ENCODE measurements at regions not wholly inside any gene's neighbourhood (a gene's known extent, or its start where the extent isn't known, plus 50 kb on each side); places are given as distances from the start of the nearest gene placed in this dataset.

- Histone ChIP-seq H2BK15ac (ENCODE audit: low read length) (no peak overlapping the region), H3K36me3 (replicated peaks in 1 of 2; ENCODE audit: control insufficient read depth in 2 of 2, insufficient read depth in 2 of 2, low read length in 2 of 2) (no peaks in the 10 kb centered on the region), H3K14ac (ENCODE audit: low read length) (no peak overlapping the region), H3K9ac (ENCODE audit: low read depth, low read length, poor library complexity) (peak overlapping the region; percentile 66), H4K8ac (ENCODE audit: low read depth, low read length) (no peak overlapping the region), H2BK12ac (ENCODE audit: low read length) (no peak overlapping the region), H3K4me3 (ENCODE audit: low read length in 2 of 2) (peak overlapping the region; percentile 43 to 80), H4K91ac (ENCODE audit: low read depth, low read length, poor library complexity) (no peak overlapping the region), H3K4ac (ENCODE audit: low read length) (no peak overlapping the region), H3K4me1 (ENCODE audit: control insufficient read depth in 2 of 2, insufficient read depth in 1 of 2, low read depth in 1 of 2, low read length in 2 of 2) (peaks cover 0 to 5% of the 10 kb centered on the region in 2 donors), H3K27me3 (ENCODE audit: control insufficient read depth in 3 of 3, insufficient read depth in 3 of 3, low read depth in 1 of 3, low read length in 3 of 3) (peaks cover 0 to 96% (median 23%) of the 10 kb centered on the region in 3 experiments), H2BK5ac (ENCODE audit: low read length) (no peak overlapping the region), H3K27ac (replicated peaks; ENCODE audit: low read length) (no peak overlapping the region), H3K23ac (ENCODE audit: low read depth, low read length, poor library complexity) (peak overlapping the region; percentile 94), H3K18ac (ENCODE audit: low read length) (peak overlapping the region; percentile 80), H3K79me1 (ENCODE audit: low read depth, low read length) (no peaks in the 10 kb centered on the region), H2AK5ac (ENCODE audit: low read depth, low read length) (no peak overlapping the region), H3K4me2 (ENCODE audit: insufficient read depth, low read length, poor library complexity, severe bottlenecking) (peak overlapping the region; percentile 96), H3K9me3 (replicated peaks in 1 of 2; ENCODE audit: control insufficient read depth in 2 of 2, insufficient read depth in 1 of 2, low read depth in 1 of 2, low read length in 2 of 2) (no peaks in the 10 kb centered on the region), H2AFZ (ENCODE audit: low read length) (peak overlapping the region; percentile 95), H2BK120ac (ENCODE audit: low read depth, low read length) (no peak overlapping the region)
- no CpG with 5 or more reads among the region's 75 CpGs for whole genome bisulfite sequencing, 2 donors (ENCODE audit: extremely low coverage in 2 of 2, insufficient read length in 2 of 2, insufficient replicate concordance in 1 of 2)
- DNase-seq (ENCODE audit: low spot score) = peak; percentile 52
Measured at GRCh38 chr3:28575746-28576613, 227.4 kb upstream of the AZI2 start.

GRCh38 chr3:28576614-28577200 lies 228.1 kb upstream of the AZI2 start:
- Histone ChIP-seq H3K23ac (ENCODE audit: low read depth, low read length, poor library complexity) (no peak overlapping the region), H2BK12ac (ENCODE audit: low read length) (no peak overlapping the region), H3K9me3 (replicated peaks in 1 of 2; ENCODE audit: control insufficient read depth in 2 of 2, insufficient read depth in 1 of 2, low read depth in 1 of 2, low read length in 2 of 2) (no peaks in the 10 kb centered on the region), H4K91ac (ENCODE audit: low read depth, low read length, poor library complexity) (no peak overlapping the region), H2BK15ac (ENCODE audit: low read length) (no peak overlapping the region), H3K36me3 (replicated peaks in 1 of 2; ENCODE audit: control insufficient read depth in 2 of 2, insufficient read depth in 2 of 2, low read length in 2 of 2) (no peaks in the 10 kb centered on the region), H3K4me1 (ENCODE audit: control insufficient read depth in 2 of 2, insufficient read depth in 1 of 2, low read depth in 1 of 2, low read length in 2 of 2) (peaks cover 0 to 5% of the 10 kb centered on the region in 2 donors), H3K4me2 (ENCODE audit: insufficient read depth, low read length, poor library complexity, severe bottlenecking) (peak overlapping the region; percentile 96), H2AK5ac (ENCODE audit: low read depth, low read length) (no peak overlapping the region), H3K14ac (ENCODE audit: low read length) (no peak overlapping the region), H2BK120ac (ENCODE audit: low read depth, low read length) (no peak overlapping the region), H3K4me3 (ENCODE audit: low read length in 2 of 2) (peak overlapping the region; percentile 43 to 80), H3K27me3 (ENCODE audit: control insufficient read depth in 3 of 3, insufficient read depth in 3 of 3, low read depth in 1 of 3, low read length in 3 of 3) (peaks cover 0 to 96% (median 23%) of the 10 kb centered on the region in 3 experiments), H2AFZ (ENCODE audit: low read length) (peak overlapping the region; percentile 95), H2BK5ac (ENCODE audit: low read length) (no peak overlapping the region), H3K9ac (ENCODE audit: low read depth, low read length, poor library complexity) (peak overlapping the region; percentile 61), H3K18ac (ENCODE audit: low read length) (no peak overlapping the region), H3K4ac (ENCODE audit: low read length) (no peak overlapping the region), H4K8ac (ENCODE audit: low read depth, low read length) (no peak overlapping the region), H3K79me1 (ENCODE audit: low read depth, low read length) (no peaks in the 10 kb centered on the region), H3K27ac (replicated peaks; ENCODE audit: low read length) (no peak overlapping the region)
- WGBS, 2 donors (ENCODE audit: extremely low coverage in 2 of 2, insufficient read length in 2 of 2, insufficient replicate concordance in 1 of 2) = no CpG with 5 or more reads among the region's 8 CpGs
- DNase-seq (ENCODE audit: low spot score) = peak; percentile 21

- H3K9me3 ChIP-seq (replicated peaks in 1 of 2; ENCODE audit: control insufficient read depth in 2 of 2, insufficient read depth in 1 of 2, low read depth in 1 of 2, low read length in 2 of 2) = no peaks in the 10 kb centered on the region
- peaks cover 0 to 5% of the 10 kb centered on the region in 2 donors for H3K4me1 ChIP-seq (ENCODE audit: control insufficient read depth in 2 of 2, insufficient read depth in 1 of 2, low read depth in 1 of 2, low read length in 2 of 2)
- H2BK12ac ChIP-seq (ENCODE audit: low read length) = no peak overlapping the region
- H3K27me3 ChIP-seq (ENCODE audit: control insufficient read depth in 3 of 3, insufficient read depth in 3 of 3, low read depth in 1 of 3, low read length in 3 of 3) = peaks cover 0 to 86% (median 23%) of the 10 kb centered on the region in 3 experiments
- H3K4me3 ChIP-seq (ENCODE audit: low read length in 2 of 2) = no peak overlapping the region
- H3K27ac ChIP-seq (replicated peaks; ENCODE audit: low read length) = no peak overlapping the region
- no peak overlapping the region for H4K8ac ChIP-seq (ENCODE audit: low read depth, low read length)
- H2AK5ac ChIP-seq (ENCODE audit: low read depth, low read length) = no peak overlapping the region
- no peaks in the 10 kb centered on the region for H3K79me1 ChIP-seq (ENCODE audit: low read depth, low read length)
- no peak overlapping the region for H3K23ac ChIP-seq (ENCODE audit: low read depth, low read length, poor library complexity)
- H3K9ac ChIP-seq (ENCODE audit: low read depth, low read length, poor library complexity) = no peak overlapping the region
- H3K4ac ChIP-seq (ENCODE audit: low read length) = no peak overlapping the region
- H3K4me2 ChIP-seq (ENCODE audit: insufficient read depth, low read length, poor library complexity, severe bottlenecking) = no peak overlapping the region
- no peak overlapping the region for H3K14ac ChIP-seq (ENCODE audit: low read length)
- H2BK5ac ChIP-seq (ENCODE audit: low read length) = no peak overlapping the region
- WGBS, 2 donors (ENCODE audit: extremely low coverage in 2 of 2, insufficient read length in 2 of 2, insufficient replicate concordance in 1 of 2) = no CpG with 5 or more reads among the region's 3 CpGs
- no peak overlapping the region for H2AFZ ChIP-seq (ENCODE audit: low read length)
- DNase-seq (ENCODE audit: low spot score) = no peak
- H2BK15ac ChIP-seq (ENCODE audit: low read length) = no peak overlapping the region
- H2BK120ac ChIP-seq (ENCODE audit: low read depth, low read length) = no peak overlapping the region
- no peak overlapping the region for H4K91ac ChIP-seq (ENCODE audit: low read depth, low read length, poor library complexity)
- H3K18ac ChIP-seq (ENCODE audit: low read length) = no peak overlapping the region
- H3K36me3 ChIP-seq (replicated peaks in 1 of 2; ENCODE audit: control insufficient read depth in 2 of 2, insufficient read depth in 2 of 2, low read length in 2 of 2) = no peaks in the 10 kb centered on the region
Measured at GRCh38 chr3:28577941-28578500, 229.4 kb upstream of the AZI2 start.

- Histone ChIP-seq H3K4me3 (ENCODE audit: low read length in 2 of 2) (no peak overlapping the region), H3K9me3 (replicated peaks in 1 of 2; ENCODE audit: control insufficient read depth in 2 of 2, insufficient read depth in 1 of 2, low read depth in 1 of 2, low read length in 2 of 2) (no peaks in the 10 kb centered on the region), H3K36me3 (replicated peaks in 1 of 2; ENCODE audit: control insufficient read depth in 2 of 2, insufficient read depth in 2 of 2, low read length in 2 of 2) (no peaks in the 10 kb centered on the region), H2AFZ (ENCODE audit: low read length) (no peak overlapping the region), H3K14ac (ENCODE audit: low read length) (no peak overlapping the region), H2BK12ac (ENCODE audit: low read length) (no peak overlapping the region), H2BK120ac (ENCODE audit: low read depth, low read length) (no peak overlapping the region), H3K27me3 (ENCODE audit: control insufficient read depth in 3 of 3, insufficient read depth in 3 of 3, low read depth in 1 of 3, low read length in 3 of 3) (peaks cover 0 to 17% (median 0%) of the 10 kb centered on the region in 3 experiments), H3K4me1 (ENCODE audit: control insufficient read depth in 2 of 2, insufficient read depth in 1 of 2, low read depth in 1 of 2, low read length in 2 of 2) (no peaks in the 10 kb centered on the region), H2BK5ac (ENCODE audit: low read length) (no peak overlapping the region), H3K4ac (ENCODE audit: low read length) (no peak overlapping the region), H3K23ac (ENCODE audit: low read depth, low read length, poor library complexity) (no peak overlapping the region), H3K18ac (ENCODE audit: low read length) (no peak overlapping the region), H3K27ac (replicated peaks; ENCODE audit: low read length) (no peak overlapping the region), H2AK5ac (ENCODE audit: low read depth, low read length) (no peak overlapping the region), H3K79me1 (ENCODE audit: low read depth, low read length) (no peaks in the 10 kb centered on the region), H3K4me2 (ENCODE audit: insufficient read depth, low read length, poor library complexity, severe bottlenecking) (no peak overlapping the region), H4K8ac (ENCODE audit: low read depth, low read length) (no peak overlapping the region), H4K91ac (ENCODE audit: low read depth, low read length, poor library complexity) (no peak overlapping the region), H3K9ac (ENCODE audit: low read depth, low read length, poor library complexity) (no peak overlapping the region), H2BK15ac (ENCODE audit: low read length) (no peak overlapping the region)
- no peak for DNase-seq (ENCODE audit: low spot score)
Measured at GRCh38 chr3:28586325-28586724, 237.7 kb upstream of the AZI2 start.
